PC-3 (cell line): ENCODE measurements at regions not wholly inside any gene's neighbourhood (a gene's known extent, or its start where the extent isn't known, plus 50 kb on each side); places are given as distances from the start of the nearest gene placed in this dataset.

ENCODE experiments used
- ATAC-seq: fragments of 200-7000 bp; cut with Tn5 transposase; 2 replicates; pipeline ENCODE4 v1.9.1; 2020; ENCODE audit warnings: mild to moderate bottlenecking, moderate library complexity
- BruUV-seq: library from RNA; stranded (reverse); fragments of 400-500 nt; replicated peaks from 2 replicates; lab custom pipeline; 2021; lab: Mats Ljungman, UMichigan
- CTCF ChIA-PET: fragments of 300-600 bp; sonication (Branson Sonifier 250); formaldehyde crosslinking; loops from one replicate; lab custom pipeline; 2022; ENCODE audit warnings: antibody characterized with exemption; lab: Charles Lee
- POLR2A ChIA-PET: fragments of 300-600 bp; sonication (Branson Sonifier 250); formaldehyde crosslinking; loops from one replicate; lab custom pipeline; 2022; ENCODE audit warnings: antibody characterized with exemption; ENCODE audit not compliant: unreplicated experiment; lab: Charles Lee
- DNase-seq: peaks from one replicate; pipeline ENCODE4 v3.0.0-alpha.2; 2015
- H2AFZ ChIP-seq: fragments of 300-600 bp; sonication (generic); 2 replicates; pipeline ENCODE4 v1.6.0; 2016; ENCODE audit warnings: antibody characterized with exemption, low read length
- H3F3A ChIP-seq: fragments of 300-600 bp; sonication (generic); one replicate; pipeline ENCODE4 v1.6.0; 2017; ENCODE audit warnings: antibody characterized with exemption, low read length, control low read depth, mild to moderate bottlenecking; ENCODE audit not compliant: unreplicated experiment
- H3K27ac ChIP-seq: fragments of 300-600 bp; sonication (generic); 2 replicates; pipeline ENCODE4 v1.5.1; 2016; ENCODE audit warnings: mild to moderate bottlenecking, low read length
- H3K27me3 ChIP-seq: fragments of 300-600 bp; sonication (generic); 2 replicates; pipeline ENCODE4 v1.6.1; 2016; ENCODE audit warnings: low read length, mixed read lengths
- H3K36me3 ChIP-seq: fragments of 300-600 bp; sonication (generic); 2 replicates; pipeline ENCODE4 v1.6.1; 2016; ENCODE audit warnings: low read depth, mixed run types, low read length, mixed read lengths
- H3K4me1 ChIP-seq: fragments of 300-600 bp; sonication (generic); 2 replicates; pipeline ENCODE4 v1.5.1; 2016; ENCODE audit warnings: low read length; ENCODE audit not compliant: insufficient read depth
- H3K4me2 ChIP-seq: fragments of 300-600 bp; sonication (generic); 2 replicates; pipeline ENCODE4 v1.6.0; 2016; ENCODE audit warnings: low read length
- H3K4me3 ChIP-seq: fragments of 300-600 bp; sonication (generic); 2 replicates; pipeline ENCODE4 v1.5.1; 2016; ENCODE audit warnings: mild to moderate bottlenecking, low read length, mixed read lengths
- H3K79me2 ChIP-seq: fragments of 300-600 bp; sonication (generic); 2 replicates; pipeline ENCODE4 v1.6.1; 2017; ENCODE audit warnings: low read length, mixed read lengths
- H3K9ac ChIP-seq: fragments of 300-600 bp; sonication (generic); 2 replicates; pipeline ENCODE4 v1.6.0; 2016; ENCODE audit warnings: mild to moderate bottlenecking, low read length
- H3K9me2 ChIP-seq: fragments of 300-600 bp; sonication (generic); replicated peaks from 2 replicates; pipeline ENCODE4 v1.6.1; 2016; ENCODE audit warnings: mixed run types, low read length, mixed read lengths
- H3K9me3 ChIP-seq: fragments of 300-600 bp; sonication (generic); 2 replicates; pipeline ENCODE4 v1.6.1; 2016; ENCODE audit warnings: low read length, mixed read lengths
- H4K20me1 ChIP-seq: fragments of 300-600 bp; sonication (generic); 2 replicates; pipeline ENCODE4 v1.6.1; 2016; ENCODE audit warnings: low read length, mixed read lengths
- CTCF ChIP-seq: fragments of 300-600 bp; sonication (generic); conservative IDR thresholded peaks from 2 replicates; pipeline ENCODE4 v1.5.1; 2017; ENCODE audit warnings: antibody characterized with exemption, low read depth, mild to moderate bottlenecking, low read length
- EZH2 ChIP-seq: fragments of 300-600 bp; sonication (generic); IDR thresholded peaks from one replicate; pipeline ENCODE4 v1.6.1; 2017; ENCODE audit warnings: antibody characterized with exemption, mild to moderate bottlenecking, low read length; ENCODE audit not compliant: unreplicated experiment
- EZH2phosphoT487 ChIP-seq: fragments of 300-600 bp; sonication (generic); IDR thresholded peaks from 2 replicates; pipeline ENCODE4 v1.6.1; 2018; ENCODE audit warnings: mild to moderate bottlenecking, antibody characterized with exemption, low read length, borderline replicate concordance
- intact Hi-C: fragments of 100-400 bp; cut with micrococcal nuclease; formaldehyde crosslinking; loops from 2 replicates; pipeline ENCODE4 v1.9.0; 2023

GRCh38 chr4:130563185-130563888 lies 1467.4 kb downstream of the C4orf33 start:
- H3K4me2 ChIP-seq, result peak overlapping the region; percentile 84
- intact Hi-C loops, result no loop called here
- H3K4me1 ChIP-seq, result no peaks in the 10 kb centered on the region

GRCh38 chr4:130563889-130564418 lies 1468.0 kb downstream of the C4orf33 start:
- H3K4me3 ChIP-seq, result peak overlapping the region; percentile 67
- H3K79me2 ChIP-seq, result no peaks in the 10 kb centered on the region
- H3K36me3 ChIP-seq, result no peaks in the 10 kb centered on the region
- H3K4me1 ChIP-seq, result no peaks in the 10 kb centered on the region
- TF ChIP-seq EZH2phosphoT487, result no peak
- TF ChIP-seq EZH2, result no peak
- no peak; the same call in 1 of the 2 replicates for TF ChIP-seq CTCF
- peak overlapping the region; percentile 84 for H3K4me2 ChIP-seq
- H3K9me3 ChIP-seq, result no peaks in the 10 kb centered on the region
- no peaks in the 10 kb centered on the region for H4K20me1 ChIP-seq
- H3F3A ChIP-seq, result no peaks in the 10 kb centered on the region
- ATAC-seq (peak; percentile 35), DNase-seq (no peak)
- peak overlapping the region; percentile 86 for H2AFZ ChIP-seq
- H3K9me2 ChIP-seq, result no peaks in the 10 kb centered on the region
- intact Hi-C loops, result no loop called here
- no peak overlapping the region for H3K9ac ChIP-seq
- H3K27me3 ChIP-seq, result no peaks in the 10 kb centered on the region
- no peak overlapping the region for H3K27ac ChIP-seq
- no TSS peak for BruUV-seq
- CTCF ChIA-PET, result interaction anchor here (0.6 kb wide), 2 partner anchors 175 to 224 kb away, joined by 4 read pairs; no protein-coding TSS in a partner anchor
- POLR2A ChIA-PET, result no interaction called here

More at GRCh38 chr4:130563185-130563888, 1467.4 kb downstream of the C4orf33 start:
- no TSS peak for BruUV-seq
- ChIA-PET POLR2A (interaction anchor here (0.5 kb wide), 1 partner anchor 33 kb away, joined by 3 read pairs; no protein-coding TSS in a partner anchor), CTCF (interaction anchor here (0.6 to 0.7 kb wide), 2 partner anchors 225 to 830 kb away, joined by 3 to 4 read pairs; no protein-coding TSS in a partner anchor)
- ATAC-seq, result peak; percentile 86
- Histone ChIP-seq H3K36me3 (no peaks in the 10 kb centered on the region), H4K20me1 (no peaks in the 10 kb centered on the region), H3K27ac (no peak overlapping the region), H3K79me2 (no peaks in the 10 kb centered on the region), H3K27me3 (no peaks in the 10 kb centered on the region), H3F3A (no peaks in the 10 kb centered on the region), H3K9me2 (no peaks in the 10 kb centered on the region), H3K9ac (no peak overlapping the region), H3K4me3 (peak overlapping the region; percentile 67), H3K9me3 (no peaks in the 10 kb centered on the region), H2AFZ (peak overlapping the region; percentile 86)
- TF ChIP-seq EZH2, result no peak
- TF ChIP-seq CTCF, result peak; percentile 56
- peak; percentile 49 for DNase-seq

GRCh38 chr4:130568746-130569145 lies 1472.8 kb downstream of the C4orf33 start:
- intact Hi-C loops, result no loop called here
- Histone ChIP-seq H3K27me3 (no peaks in the 10 kb centered on the region), H4K20me1 (no peaks in the 10 kb centered on the region), H3F3A (no peaks in the 10 kb centered on the region), H3K79me2 (no peaks in the 10 kb centered on the region), H3K36me3 (no peaks in the 10 kb centered on the region), H2AFZ (no peak overlapping the region), H3K4me2 (no peak overlapping the region), H3K4me1 (no peaks in the 10 kb centered on the region), H3K9me2 (no peaks in the 10 kb centered on the region), H3K9ac (no peak overlapping the region), H3K4me3 (no peak overlapping the region), H3K9me3 (no peaks in the 10 kb centered on the region), H3K27ac (no peak overlapping the region)
- CTCF ChIA-PET, result no interaction called here
- DNase-seq (no peak), ATAC-seq (no peak)
- no TSS peak for BruUV-seq
- TF ChIP-seq EZH2 (no peak), CTCF (no peak), EZH2phosphoT487 (no peak)
- POLR2A ChIA-PET, result no interaction called here
